Stromal cell of bone marrow (primary cell): ENCODE measurements at regions not wholly inside any gene's neighbourhood (a gene's known extent, or its start where the extent isn't known, plus 50 kb on each side); places are given as distances from the start of the nearest gene placed in this dataset.
"Not testable (repeated sequence)": the region's sequence is repeated elsewhere in the genome, so short reads cannot be mapped to it uniquely, and the experiment has no call there.

Experiments
- DNase-seq: peaks from one replicate; pipeline ENCODE4 v3.0.0-alpha.2; 2012; ENCODE audit warnings: low read depth

- DNase-seq, result no peak
These were observed 1325.5 kb downstream of the XPNPEP1 start for GRCh38 chr10:108597657-108598319.

- DNase-seq, result peak; percentile 11
These were observed 1326.3 kb downstream of the XPNPEP1 start for GRCh38 chr10:108597031-108597430.

- DNase-seq, result no peak
These were observed 1330.4 kb downstream of the XPNPEP1 start for GRCh38 chr10:108592956-108593355.

- no peak for DNase-seq
These were observed 1331.9 kb downstream of the XPNPEP1 start for GRCh38 chr10:108591417-108591816.

- DNase-seq, result no peak
These were observed 1336.9 kb downstream of the XPNPEP1 start for GRCh38 chr10:108586424-108586823.

- no peak for DNase-seq
These were observed 1339.4 kb downstream of the XPNPEP1 start for GRCh38 chr10:108583877-108584276.

- DNase-seq, result no peak
These were observed 1340.4 kb downstream of the XPNPEP1 start for GRCh38 chr10:108582888-108583287.

- DNase-seq, result no peak
These were observed 1340.9 kb downstream of the XPNPEP1 start for GRCh38 chr10:108582387-108582786.

- DNase-seq, result no peak
These were observed 1345.1 kb downstream of the XPNPEP1 start for GRCh38 chr10:108578258-108578657.

- no peak for DNase-seq
These were observed 1349.1 kb downstream of the XPNPEP1 start for GRCh38 chr10:108574233-108574632.

- no peak for DNase-seq
These were observed 1354.5 kb downstream of the XPNPEP1 start for GRCh38 chr10:108568824-108569223.

GRCh38 chr10:108567899-108568752, 1355.2 kb downstream of the XPNPEP1 start:
- no peak for DNase-seq

- DNase-seq, result no peak
These were observed 1356.8 kb downstream of the XPNPEP1 start for GRCh38 chr10:108566316-108567107.

- DNase-seq, result no peak
These were observed 1361.2 kb downstream of the XPNPEP1 start for GRCh38 chr10:108562105-108562504.

- DNase-seq, result peak; percentile 37
These were observed 1361.7 kb downstream of the XPNPEP1 start for GRCh38 chr10:108561649-108562048.

GRCh38 chr10:108560488-108560887, 1362.8 kb downstream of the XPNPEP1 start:
- no peak for DNase-seq

- DNase-seq, result no peak
These were observed 1367.1 kb downstream of the XPNPEP1 start for GRCh38 chr10:108556186-108556585.

GRCh38 chr10:108545921-108546320, 1377.4 kb downstream of the XPNPEP1 start:
- no peak for DNase-seq

- peak; percentile 15 for DNase-seq
These were observed 1378.7 kb downstream of the XPNPEP1 start for GRCh38 chr10:108544500-108545120.

- DNase-seq, result not testable (repeated sequence)
These were observed 1369.0 kb upstream of the SORCS1 start for GRCh38 chr10:108533551-108533950.

GRCh38 chr10:108523016-108523800, 1358.7 kb upstream of the SORCS1 start:
- DNase-seq, result no peak
